Skeletal muscle cell (primary cell): ENCODE measurements at regions not wholly inside any gene's neighbourhood (a gene's known extent, or its start where the extent isn't known, plus 50 kb on each side); places are given as distances from the start of the nearest gene placed in this dataset.
A peak's percentile ranks its signal among the peaks of the same experiment; 100 is the strongest.

Experiments
- DNase-seq: peaks from one replicate; pipeline ENCODE4 v3.0.0-alpha.2; 2010; ENCODE audit warnings: low read depth
- H3K4me3 ChIP-seq: 2 replicates; pipeline ENCODE4 v1.5.1; 2011; ENCODE audit warnings: low read depth, mild to moderate bottlenecking, control low read depth, low read length, moderate library complexity

DNA sequence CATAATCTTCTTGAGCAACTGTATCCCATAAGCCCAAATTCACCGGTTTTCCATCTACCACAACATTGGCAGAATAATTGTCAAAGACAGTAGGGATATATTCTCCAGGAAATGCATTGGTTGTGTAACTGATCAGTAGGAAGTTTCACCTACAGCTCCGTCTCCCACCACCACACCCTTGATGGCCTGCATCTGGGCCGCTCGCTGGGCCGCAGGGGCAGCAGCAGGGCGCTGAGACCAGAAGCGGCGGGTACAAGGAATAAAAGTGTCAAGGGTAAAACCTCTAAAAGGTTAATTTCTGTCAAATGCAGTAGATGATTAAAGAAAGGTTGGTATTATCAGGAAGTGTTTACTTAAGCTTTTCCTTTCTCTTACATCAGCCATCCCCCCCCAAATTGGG is 167.6 kb upstream of the DKK2 start:
- H3K4me3 ChIP-seq = no peak overlapping the region
- DNase-seq = no peak

DNA sequence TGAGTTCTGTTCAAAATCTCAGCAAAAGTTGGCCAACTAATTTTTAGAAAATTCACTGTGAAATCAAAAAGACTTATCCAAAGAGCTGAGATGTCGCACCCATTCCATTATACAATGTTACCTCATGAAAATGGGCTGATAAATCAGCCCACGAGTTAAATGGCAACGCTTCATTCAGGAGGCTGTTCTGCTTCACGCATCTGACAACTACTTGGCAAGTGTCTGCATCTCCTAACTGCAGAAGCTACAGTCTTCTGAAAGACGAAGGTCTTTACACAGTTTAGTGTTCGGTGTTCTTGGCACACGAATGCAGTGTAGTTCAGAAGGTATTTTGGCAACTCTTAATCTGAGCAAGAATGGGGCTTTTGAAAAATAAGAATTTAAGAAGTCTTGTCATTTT is 166.6 kb upstream of the DKK2 start:
- H3K4me3 ChIP-seq = no peak overlapping the region
- DNase-seq = no peak

DNA sequence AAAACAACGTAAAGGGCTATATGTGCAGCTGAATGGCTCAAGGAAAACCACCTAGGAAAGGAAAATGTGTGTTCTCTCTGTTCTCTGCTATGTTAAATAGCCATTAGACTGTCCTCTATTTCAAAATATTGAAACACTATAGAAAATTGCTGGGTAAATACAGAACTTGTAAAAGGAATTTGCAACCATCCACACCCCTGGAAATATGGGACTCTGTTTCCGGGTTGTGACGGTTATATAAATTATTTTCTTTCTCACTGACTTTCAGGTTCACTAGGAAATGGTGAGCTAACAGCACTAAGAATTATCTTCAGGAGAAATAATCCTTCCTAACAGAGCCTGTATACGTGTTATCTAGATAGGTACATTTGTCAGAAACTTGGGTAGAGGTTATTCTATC is 161.0 kb upstream of the DKK2 start:
- DNase-seq = no peak
- no peak overlapping the region for H3K4me3 ChIP-seq

DNA sequence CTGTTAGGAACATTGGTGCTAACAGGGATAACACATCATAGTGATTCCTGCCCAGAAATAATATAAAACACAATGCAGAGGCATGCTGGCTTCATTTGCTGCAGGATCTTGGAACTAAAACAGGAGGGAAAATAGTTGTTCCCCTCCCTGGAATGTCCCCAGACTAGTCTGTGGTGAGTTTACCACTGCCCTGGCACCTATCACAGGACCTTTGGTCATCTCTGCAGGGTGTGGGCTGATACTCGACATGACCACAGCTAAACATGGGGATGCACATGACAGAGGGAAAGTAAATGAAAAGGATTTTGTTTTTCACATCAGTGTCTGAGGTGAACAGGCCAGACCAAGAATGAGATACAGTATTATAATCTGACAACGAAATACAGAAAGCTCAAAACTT is 160.2 kb upstream of the DKK2 start:
- DNase-seq = no peak
- H3K4me3 ChIP-seq = no peak overlapping the region

DNA sequence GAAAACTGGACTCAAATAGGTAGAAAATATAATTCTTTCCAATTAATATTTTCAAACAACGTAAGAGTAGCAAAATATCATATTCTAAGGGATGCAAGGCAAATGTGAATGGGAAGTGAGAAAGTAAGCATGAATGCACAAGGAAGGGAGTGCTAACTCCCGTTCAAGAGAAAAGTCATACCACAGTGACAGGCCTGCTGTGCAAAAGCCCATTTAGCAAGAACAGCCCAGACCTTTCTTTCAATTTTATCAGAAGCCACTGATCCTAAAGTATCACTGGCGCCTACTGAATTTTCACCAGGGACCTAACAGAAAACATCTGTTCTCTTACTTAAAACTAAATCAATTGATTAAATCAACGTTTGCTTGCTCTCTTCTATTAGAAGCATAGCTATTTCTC is 157.9 kb upstream of the DKK2 start:
- H3K4me3 ChIP-seq = no peak overlapping the region
- DNase-seq = no peak

DNA sequence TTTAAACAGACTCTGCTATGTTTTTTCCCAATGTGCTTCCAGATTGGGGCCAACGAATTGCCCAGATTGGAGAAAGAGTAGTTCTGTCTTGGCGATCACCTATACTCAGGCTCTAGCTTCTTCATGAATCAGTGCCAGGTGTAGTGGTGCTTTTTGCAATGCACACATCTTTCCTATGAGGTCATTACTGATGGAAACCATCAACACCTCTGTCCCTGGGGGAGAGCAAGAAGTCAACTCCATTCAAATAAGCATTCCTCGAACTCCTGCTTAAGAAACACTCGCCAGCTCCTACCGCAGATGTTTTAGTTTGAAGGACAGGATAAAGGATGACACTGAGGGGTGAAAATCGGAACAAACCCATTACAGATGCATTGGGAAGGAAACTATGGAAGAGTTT is 156.5 kb upstream of the DKK2 start:
- no peak for DNase-seq
- H3K4me3 ChIP-seq = no peak overlapping the region

DNA sequence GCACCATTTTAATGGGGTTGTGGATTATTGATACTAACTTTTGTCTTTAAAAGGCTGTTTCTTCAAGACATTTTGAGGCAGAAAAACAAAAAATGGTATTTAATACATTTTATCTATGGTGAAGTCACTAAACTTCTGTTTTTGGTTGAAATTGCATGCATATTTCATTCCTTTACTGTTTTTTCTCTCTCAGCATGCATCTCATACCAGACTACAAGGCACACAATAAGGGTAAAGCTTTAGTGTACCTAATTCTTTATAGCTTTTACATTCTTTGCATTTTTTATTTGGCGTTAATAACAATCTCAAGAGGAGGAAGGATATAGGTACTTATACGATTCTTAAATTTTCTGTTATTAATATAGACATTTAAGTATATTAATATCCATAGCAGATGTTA is 151.0 kb upstream of the DKK2 start:
- no peak overlapping the region for H3K4me3 ChIP-seq
- DNase-seq = no peak

DNA sequence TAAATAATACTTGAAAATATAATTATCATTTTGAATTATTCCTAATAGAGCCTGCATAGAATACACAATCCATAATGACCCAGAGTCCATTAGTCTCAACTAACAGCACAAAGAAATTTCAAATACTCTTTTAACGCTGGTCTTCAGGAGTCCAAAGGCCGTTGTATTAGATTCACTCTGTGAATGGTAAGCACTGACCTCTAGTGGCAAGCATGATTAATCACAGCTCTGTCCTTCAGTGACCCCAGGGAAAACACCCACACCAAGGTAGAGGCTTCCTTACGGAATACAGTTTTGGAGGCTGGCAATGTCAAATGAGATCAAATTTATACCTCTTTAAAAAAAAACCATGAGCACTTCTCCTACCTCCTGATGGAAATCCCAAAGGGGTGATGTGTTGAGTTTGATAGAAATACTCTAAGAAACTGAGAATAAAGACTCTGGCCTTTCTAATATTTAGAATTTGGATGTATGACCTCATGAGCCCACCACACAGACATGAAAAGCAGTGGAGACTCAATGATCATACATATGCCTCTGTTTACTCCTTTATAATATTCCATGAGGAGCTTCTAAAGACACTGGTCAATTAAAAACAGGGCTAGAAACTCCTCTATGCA is 147.2 kb upstream of the DKK2 start:
- DNase-seq = peak; percentile 24
- H3K4me3 ChIP-seq = no peak overlapping the region

DNA sequence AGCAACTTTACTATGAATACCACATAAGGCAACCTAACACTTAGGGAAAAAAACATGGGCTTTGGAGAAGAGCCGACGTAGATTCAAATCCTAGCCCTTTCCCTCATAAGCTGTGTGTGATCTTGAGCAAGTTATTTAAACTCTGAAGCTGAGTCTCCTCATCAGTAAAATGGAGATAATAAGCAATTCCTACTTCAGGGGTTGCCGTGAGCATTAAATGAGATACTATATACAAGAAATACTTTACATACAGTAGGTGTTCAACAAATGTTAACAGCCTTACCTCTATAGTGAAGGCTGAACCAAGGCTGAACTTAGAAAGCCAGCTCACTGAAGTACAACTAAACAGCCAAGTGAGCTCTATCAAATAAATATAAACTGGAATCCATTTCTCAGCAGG is 146.2 kb upstream of the DKK2 start:
- H3K4me3 ChIP-seq = no peak overlapping the region
- DNase-seq = no peak

DNA sequence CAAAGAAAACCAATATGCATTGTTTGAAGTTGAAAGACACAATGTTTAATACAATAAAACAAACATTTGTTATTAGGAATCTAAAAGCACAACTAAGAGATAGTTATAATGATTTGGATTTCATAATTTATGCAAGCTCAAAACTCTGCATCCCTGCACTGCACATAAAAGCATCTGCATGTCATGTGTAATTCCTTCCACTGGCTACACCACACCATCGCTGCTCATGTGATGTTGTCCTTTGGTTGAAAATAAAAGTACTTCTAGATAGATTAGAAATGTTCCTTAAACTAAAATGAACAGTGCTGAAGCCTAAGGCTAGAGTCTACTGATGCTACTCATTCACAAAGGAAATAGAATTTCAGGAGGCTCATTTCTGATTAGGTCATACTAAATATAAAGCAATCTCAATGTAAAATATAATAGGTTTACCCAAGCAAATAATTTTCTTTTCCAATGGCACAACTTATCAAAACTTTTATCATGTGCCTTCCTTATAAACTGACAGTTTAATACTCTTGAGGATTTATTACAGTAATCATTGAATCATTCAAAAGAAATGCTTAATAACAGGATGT is 130.8 kb upstream of the DKK2 start:
- no peak overlapping the region for H3K4me3 ChIP-seq
- DNase-seq = no peak

DNA sequence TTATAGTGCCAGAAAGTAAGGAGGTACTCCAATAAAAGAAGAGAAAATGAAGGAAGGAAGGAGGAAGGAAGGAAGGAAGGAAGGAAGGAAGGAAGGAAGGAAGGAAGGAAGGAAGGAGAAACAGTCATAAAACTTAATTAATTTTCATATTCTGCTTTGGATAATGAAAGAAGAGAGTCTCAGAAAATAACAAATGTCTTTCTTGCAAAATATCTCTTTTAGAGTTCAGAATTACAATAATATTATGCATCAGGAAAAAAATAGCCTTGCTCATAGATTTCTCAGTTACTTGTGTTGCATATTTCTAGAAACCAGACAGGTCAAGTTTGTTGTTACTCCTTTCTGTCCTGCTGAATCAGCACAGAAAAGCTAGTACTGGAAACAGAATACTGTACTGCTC is 130.1 kb upstream of the DKK2 start:
- no peak overlapping the region for H3K4me3 ChIP-seq
- no peak for DNase-seq

DNA sequence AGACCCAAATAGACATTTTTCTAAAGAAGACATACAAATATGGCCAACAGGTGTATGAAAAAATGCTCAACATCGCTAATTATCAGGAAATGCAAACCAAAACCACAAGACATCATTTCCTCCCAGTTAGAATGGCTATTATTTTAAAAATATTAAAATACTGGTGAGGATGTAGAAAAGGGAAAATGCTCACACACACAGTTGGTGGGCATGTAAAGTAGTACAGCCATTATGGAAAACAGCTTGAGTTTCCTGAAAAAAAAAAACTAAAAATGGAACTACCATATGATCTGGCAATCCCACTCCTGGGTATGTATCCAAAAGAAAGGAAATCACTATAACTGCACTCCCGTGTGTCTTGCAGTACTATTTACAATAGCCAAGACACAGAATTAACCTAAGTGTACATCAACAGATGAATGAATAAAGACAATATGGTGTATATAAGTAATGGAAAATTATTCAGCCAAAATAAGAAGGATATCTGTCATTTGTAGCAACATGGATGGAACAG is 128.9 kb upstream of the DKK2 start:
- DNase-seq = no peak
- no peak overlapping the region for H3K4me3 ChIP-seq

DNA sequence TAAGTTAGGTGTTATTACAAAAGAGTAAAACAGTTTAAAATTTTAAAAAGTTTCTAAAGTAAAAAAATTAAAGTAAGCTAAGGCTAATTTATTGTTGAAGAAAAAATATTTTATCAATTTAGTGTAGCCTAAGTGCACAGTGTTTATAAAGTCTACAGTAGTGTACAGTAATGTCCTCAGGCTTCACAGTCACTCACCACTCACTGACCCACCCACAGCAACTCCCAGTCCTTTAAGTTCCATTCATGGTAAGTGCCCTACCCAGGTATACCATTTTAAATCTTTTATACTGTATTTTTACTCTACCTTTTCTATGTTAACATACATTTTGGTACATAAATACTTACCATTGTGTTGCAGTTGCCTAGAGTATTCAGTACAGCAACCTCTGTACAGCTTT is 120.3 kb upstream of the DKK2 start:
- H3K4me3 ChIP-seq = no peak overlapping the region
- no peak for DNase-seq

DNA sequence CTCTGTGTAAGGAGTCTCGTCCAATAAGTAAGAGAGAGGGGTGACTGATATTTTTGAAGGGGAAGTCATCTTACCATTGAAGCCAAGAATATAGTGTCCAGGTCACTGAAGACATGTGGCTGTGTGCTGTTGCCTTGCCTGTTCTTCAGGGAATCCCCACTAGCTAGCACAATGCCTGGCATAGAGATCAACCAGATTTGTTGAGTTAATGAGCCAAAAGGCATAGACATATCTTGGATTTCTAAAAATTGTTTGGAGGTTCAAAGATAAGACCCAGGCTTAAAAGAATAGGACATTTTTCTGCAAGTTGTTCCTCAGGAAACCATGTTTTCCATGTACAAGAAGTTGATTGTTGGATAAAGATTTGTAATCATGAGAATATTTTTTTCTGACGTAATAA is 119.3 kb upstream of the DKK2 start:
- DNase-seq = no peak
- no peak overlapping the region for H3K4me3 ChIP-seq

DNA sequence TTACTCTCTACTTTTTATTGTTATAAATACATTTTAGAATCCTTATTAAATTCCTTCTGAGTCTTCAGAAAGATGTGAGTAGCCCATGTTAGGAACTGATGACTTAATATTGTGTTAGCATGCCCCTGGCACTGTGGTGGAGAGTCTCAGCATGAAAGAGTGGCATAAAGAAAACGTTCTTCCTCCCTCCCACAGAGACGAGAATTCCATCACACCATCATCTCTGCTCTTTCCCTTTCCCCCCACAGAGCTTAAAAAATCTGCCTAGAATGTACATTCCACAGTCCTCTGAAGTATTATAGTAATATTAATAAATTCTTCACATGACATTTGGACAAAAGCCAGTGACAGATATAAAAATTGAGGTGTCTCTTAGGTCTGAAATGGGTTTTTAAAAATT is 117.8 kb upstream of the DKK2 start:
- no peak for DNase-seq
- H3K4me3 ChIP-seq = no peak overlapping the region

DNA sequence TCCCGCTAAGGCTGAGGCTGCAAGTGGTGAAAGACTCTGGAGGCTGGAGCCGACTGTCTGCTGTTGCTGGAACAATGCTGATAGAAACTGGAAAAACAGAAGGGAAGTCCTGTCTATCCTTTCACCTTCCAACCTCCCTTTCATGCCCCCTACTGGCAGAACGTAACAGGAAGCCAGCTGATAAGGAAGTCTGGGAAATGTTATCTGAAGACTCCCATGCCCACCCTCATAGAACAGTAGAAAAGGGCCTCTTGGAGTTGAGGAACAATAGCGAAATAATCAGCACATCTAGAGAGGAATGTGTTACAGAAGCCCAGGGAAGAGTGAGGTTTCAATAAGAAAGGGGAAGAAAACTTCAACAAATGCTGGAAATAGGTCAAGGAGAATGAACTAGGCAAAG is 117.1 kb upstream of the DKK2 start:
- H3K4me3 ChIP-seq = no peak overlapping the region
- DNase-seq = no peak

DNA sequence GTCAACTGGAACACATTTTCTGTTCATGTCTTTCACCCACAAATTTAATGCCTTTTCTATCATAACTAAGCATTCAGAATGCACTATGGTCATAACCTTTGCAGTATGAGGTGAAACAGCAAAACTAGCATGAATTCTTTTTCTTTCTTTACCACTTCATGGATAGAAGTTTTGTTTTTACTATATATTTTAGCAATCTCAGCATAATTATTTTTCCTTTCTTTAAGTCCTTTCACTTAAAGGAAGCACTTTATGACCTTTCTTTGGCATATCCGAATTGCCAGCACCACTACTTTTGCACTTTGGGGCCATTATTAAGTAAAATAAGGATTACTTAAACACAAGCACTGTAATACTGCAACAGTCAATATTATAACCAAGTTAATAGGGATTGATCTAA is 115.1 kb upstream of the DKK2 start:
- H3K4me3 ChIP-seq = no peak overlapping the region

DNA sequence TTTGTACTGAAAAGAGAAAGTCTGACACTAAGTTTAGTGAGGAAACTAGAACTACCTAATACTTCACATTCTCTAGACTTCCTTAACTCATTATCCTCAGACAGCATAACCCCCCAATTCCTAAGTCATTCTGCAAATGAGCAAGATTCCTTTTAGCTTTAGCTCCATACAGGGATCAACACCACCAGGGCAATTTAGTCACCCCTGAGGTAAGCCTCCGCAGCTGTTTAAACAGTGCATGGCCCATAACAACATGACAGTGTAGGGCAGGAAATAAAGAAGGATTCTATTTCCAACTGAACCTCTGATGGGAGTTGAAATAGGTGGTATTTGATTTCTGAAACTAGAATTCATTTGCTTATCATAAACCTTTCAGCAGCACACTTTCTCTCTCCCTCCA is 112.8 kb upstream of the DKK2 start:
- DNase-seq = no peak
- H3K4me3 ChIP-seq = no peak overlapping the region

More for the DNA sequence above, 115.1 kb upstream of the DKK2 start:
- DNase-seq = no peak

DNA sequence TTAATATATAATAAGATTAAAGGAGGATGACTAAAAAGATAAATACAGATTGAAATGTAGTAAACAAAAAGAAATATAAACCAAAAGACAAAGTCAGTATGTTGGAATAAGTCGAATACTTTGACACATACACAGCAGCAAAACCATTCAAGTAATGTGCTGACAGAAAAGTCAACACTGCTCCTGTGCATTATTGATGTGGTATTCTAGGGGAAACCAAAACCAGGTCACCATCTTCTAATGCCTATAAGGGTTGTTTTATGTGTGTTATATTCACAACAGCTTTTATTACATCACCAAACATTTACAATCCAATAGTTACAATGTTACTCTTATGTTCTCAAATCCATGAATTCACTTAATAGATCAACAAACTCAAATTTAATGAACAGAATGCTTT is 111.8 kb upstream of the DKK2 start:
- no peak overlapping the region for H3K4me3 ChIP-seq
- no peak for DNase-seq

DNA sequence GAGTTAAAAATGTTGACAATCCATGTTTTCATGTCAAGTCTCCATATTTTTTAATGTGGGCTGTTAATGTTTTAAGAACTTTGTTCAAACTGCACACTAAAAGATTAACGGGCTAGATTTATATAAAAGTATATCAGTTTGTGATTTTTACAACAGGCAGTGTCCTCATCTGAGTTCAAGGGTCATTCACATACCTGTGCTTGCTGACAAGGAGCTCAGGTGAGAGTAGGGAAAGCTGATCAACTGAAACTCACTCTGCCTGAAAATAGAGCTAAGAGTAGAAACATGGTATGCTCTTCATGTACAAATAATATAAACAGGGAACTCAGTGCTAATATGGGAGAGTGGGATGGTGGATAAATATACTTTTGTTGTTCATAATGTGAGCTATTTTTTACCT is 102.3 kb upstream of the DKK2 start:
- DNase-seq = no peak
- no peak overlapping the region for H3K4me3 ChIP-seq

DNA sequence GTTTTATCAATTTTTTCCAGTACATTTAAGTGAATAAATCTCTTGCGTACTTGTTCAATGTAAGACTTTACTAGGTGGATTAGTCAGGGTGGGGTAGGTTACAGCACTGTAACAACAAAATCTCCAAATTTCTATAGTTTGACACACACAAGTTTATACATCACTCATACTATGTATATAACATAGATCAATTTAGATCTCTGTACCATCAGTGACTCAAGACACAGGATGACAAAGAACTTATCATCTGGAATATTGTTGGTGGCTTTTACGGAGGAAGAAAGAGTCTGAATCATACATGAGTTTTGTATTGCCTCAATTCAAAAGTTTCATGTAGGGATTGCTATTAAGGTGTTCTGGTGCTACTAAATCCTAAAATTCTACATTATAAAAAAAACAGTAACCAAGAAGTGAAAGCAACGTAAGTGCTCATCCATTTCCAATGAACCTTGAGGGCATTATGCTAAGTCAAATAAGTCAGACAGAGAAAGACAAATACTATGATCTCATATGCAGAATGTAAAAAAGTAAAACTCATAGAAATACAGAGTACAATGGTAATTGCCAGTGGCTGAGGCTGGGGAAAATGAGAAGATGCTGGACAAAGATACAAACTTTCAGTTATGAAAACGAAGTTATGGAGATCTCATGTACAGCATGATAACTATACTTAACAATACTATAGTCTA is 98.0 kb upstream of the DKK2 start:
- H3K4me3 ChIP-seq = no peak overlapping the region
- DNase-seq = no peak
